Glutamatergic neuron (in vitro differentiated cells): ENCODE measurements at regions not wholly inside any gene's neighbourhood (a gene's known extent, or its start where the extent isn't known, plus 50 kb on each side); places are given as distances from the start of the nearest gene placed in this dataset.

Experiments used
- DNase-seq: peaks from one replicate; pipeline ENCODE4 v3.0.0; 2022
- H3K27ac Mint-ChIP-seq: one replicate; pipeline ENCODE4 v1.8.0; 2020; ENCODE audit warnings: mild to moderate bottlenecking, mixed read lengths, inconsistent platforms; ENCODE audit not compliant: unreplicated experiment
- H3K27me3 Mint-ChIP-seq: one replicate; pipeline ENCODE4 v1.8.0; 2020; ENCODE audit warnings: mild to moderate bottlenecking, moderate library complexity, mixed read lengths, inconsistent platforms; ENCODE audit not compliant: unreplicated experiment
- H3K36me3 Mint-ChIP-seq: one replicate; pipeline ENCODE4 v1.8.0; 2020; ENCODE audit warnings: mild to moderate bottlenecking, mixed read lengths, inconsistent platforms; ENCODE audit not compliant: unreplicated experiment
- H3K4me1 Mint-ChIP-seq: one replicate; pipeline ENCODE4 v1.8.0; 2020; ENCODE audit warnings: mild to moderate bottlenecking, low read depth, mixed read lengths, inconsistent platforms; ENCODE audit not compliant: unreplicated experiment
- H3K4me3 Mint-ChIP-seq: one replicate; pipeline ENCODE4 v1.8.0; 2020; ENCODE audit warnings: mild to moderate bottlenecking, mixed read lengths, inconsistent platforms; ENCODE audit not compliant: unreplicated experiment
- H3K9me3 Mint-ChIP-seq: one replicate; pipeline ENCODE4 v1.8.0; 2020; ENCODE audit warnings: mild to moderate bottlenecking, moderate library complexity, mixed read lengths, inconsistent platforms; ENCODE audit not compliant: unreplicated experiment
- CTCF ChIP-seq: fragments of 200-600 bp; sonication (generic); IDR thresholded peaks from one replicate; pipeline ENCODE4 v1.5.0; 2021; ENCODE audit not compliant: partially characterized antibody, unreplicated experiment

GRCh38 chr1:191662051-191662450, 496.2 kb upstream of the RGS18 start:
- no peak for TF ChIP-seq CTCF
- Mint-ChIP-seq H3K4me3 (no peak overlapping the region), H3K27ac (no peak overlapping the region), H3K9me3 (no peaks in the 10 kb centered on the region), H3K36me3 (no peaks in the 10 kb centered on the region), H3K4me1 (no peaks in the 10 kb centered on the region), H3K27me3 (no peaks in the 10 kb centered on the region)
- no peak for DNase-seq

- Mint-ChIP-seq H3K9me3 (no peaks in the 10 kb centered on the region), H3K36me3 (no peaks in the 10 kb centered on the region), H3K27me3 (no peaks in the 10 kb centered on the region), H3K4me1 (no peaks in the 10 kb centered on the region), H3K4me3 (no peak overlapping the region), H3K27ac (no peak overlapping the region)
- DNase-seq: no peak
- TF ChIP-seq CTCF: no peak
Observed at GRCh38 chr1:191662746-191663145, 495.5 kb upstream of the RGS18 start.

- H3K27me3 Mint-ChIP-seq: no peaks in the 10 kb centered on the region
- TF ChIP-seq CTCF: no peak
- H3K4me3 Mint-ChIP-seq: no peak overlapping the region
- no peaks in the 10 kb centered on the region for H3K36me3 Mint-ChIP-seq
- no peak for DNase-seq
- no peak overlapping the region for H3K27ac Mint-ChIP-seq
- H3K9me3 Mint-ChIP-seq: no peaks in the 10 kb centered on the region
- H3K4me1 Mint-ChIP-seq: no peaks in the 10 kb centered on the region
Observed at GRCh38 chr1:191668525-191668924, 489.7 kb upstream of the RGS18 start.

GRCh38 chr1:191669629-191670028, 488.6 kb upstream of the RGS18 start:
- no peak for DNase-seq
- no peaks in the 10 kb centered on the region for H3K27me3 Mint-ChIP-seq
- no peak for TF ChIP-seq CTCF
- no peak overlapping the region for H3K27ac Mint-ChIP-seq
- no peaks in the 10 kb centered on the region for H3K9me3 Mint-ChIP-seq
- no peak overlapping the region for H3K4me3 Mint-ChIP-seq
- H3K4me1 Mint-ChIP-seq: no peaks in the 10 kb centered on the region
- no peaks in the 10 kb centered on the region for H3K36me3 Mint-ChIP-seq

GRCh38 chr1:191671236-191671635, 487.0 kb upstream of the RGS18 start:
- no peaks in the 10 kb centered on the region for H3K4me1 Mint-ChIP-seq
- TF ChIP-seq CTCF: no peak

More at GRCh38 chr1:191671236-191671635, 487.0 kb upstream of the RGS18 start:
- no peak overlapping the region for H3K27ac Mint-ChIP-seq
- no peaks in the 10 kb centered on the region for H3K9me3 Mint-ChIP-seq
- no peaks in the 10 kb centered on the region for H3K27me3 Mint-ChIP-seq
- DNase-seq: no peak
- no peak overlapping the region for H3K4me3 Mint-ChIP-seq
- no peaks in the 10 kb centered on the region for H3K36me3 Mint-ChIP-seq
